ENCODE measurements at regions not wholly inside any gene's neighbourhood (a gene's known extent, or its start where the extent isn't known, plus 50 kb on each side); places are given as distances from the start of the nearest gene placed in this dataset.

DNA sequence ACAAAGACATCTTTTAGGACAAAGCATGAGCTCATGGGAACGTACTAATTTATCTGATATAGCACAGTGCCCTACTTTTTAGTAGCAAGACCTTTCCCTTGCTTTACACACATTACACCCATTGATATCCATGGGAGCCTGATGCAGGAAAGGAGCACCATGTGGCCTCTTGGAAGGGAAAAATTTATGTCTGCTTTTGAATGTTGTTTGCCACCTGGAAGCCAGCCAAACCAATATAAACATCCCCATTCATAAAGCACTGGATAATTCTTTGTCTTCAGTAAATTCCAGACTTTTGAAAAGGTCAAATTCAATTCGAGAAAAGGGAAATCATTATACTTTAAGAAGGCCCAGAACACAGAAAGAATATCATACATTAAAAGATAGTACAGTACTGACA lies 152.3 kb upstream of the BEND6 start:
- TF ChIP-seq, protein P1, sequence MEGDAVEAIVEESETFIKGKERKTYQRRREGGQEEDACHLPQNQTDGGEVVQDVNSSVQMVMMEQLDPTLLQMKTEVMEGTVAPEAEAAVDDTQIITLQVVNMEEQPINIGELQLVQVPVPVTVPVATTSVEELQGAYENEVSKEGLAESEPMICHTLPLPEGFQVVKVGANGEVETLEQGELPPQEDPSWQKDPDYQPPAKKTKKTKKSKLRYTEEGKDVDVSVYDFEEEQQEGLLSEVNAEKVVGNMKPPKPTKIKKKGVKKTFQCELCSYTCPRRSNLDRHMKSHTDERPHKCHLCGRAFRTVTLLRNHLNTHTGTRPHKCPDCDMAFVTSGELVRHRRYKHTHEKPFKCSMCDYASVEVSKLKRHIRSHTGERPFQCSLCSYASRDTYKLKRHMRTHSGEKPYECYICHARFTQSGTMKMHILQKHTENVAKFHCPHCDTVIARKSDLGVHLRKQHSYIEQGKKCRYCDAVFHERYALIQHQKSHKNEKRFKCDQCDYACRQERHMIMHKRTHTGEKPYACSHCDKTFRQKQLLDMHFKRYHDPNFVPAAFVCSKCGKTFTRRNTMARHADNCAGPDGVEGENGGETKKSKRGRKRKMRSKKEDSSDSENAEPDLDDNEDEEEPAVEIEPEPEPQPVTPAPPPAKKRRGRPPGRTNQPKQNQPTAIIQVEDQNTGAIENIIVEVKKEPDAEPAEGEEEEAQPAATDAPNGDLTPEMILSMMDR (conservative IDR thresholded peaks at IDR 0.05): no peak
- no peak overlapping the region for H3K27ac ChIP-seq

DNA sequence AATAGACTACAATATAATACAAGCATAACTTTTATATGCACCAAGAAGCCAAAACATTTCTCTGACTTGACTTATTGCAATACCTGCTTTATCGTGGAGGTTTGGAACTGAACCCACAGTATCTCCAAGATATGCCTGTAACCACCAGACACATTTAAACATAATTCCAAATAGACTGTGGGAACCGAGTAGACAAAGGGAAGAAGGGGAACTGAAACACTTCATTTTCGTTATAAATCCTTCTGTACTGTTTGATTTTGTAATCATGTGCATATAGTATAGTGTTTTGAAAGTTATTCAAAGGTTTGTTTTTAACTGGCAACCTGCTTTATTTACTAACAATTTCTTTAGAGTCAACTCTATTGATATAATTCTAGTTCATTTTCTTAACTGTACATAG lies 154.9 kb upstream of the BEND6 start:
- H3K27ac ChIP-seq: no peak overlapping the region

DNA sequence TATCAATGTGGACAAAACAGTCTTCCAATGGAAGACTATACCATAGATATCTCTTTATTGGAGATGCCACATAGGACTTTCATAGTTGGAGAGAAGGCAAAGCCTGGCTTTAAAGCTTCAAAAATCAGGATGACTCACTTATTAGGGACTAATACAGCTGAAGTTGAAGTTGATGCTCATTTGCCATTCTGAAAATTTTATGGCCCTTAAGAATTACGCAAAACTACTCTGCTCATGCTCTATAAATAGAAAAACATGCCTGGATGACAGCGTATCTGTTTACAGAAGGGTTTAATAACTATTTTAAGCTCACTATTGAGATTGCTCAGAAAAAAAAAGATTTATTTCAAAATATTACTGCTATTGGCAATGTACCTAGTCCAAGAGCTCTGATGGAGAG lies 155.5 kb upstream of the DST start:
- TF ChIP-seq, protein P1 (conservative IDR thresholded peaks at IDR 0.05): no peak
- no peak overlapping the region for H3K27ac ChIP-seq

More for the DNA sequence above, 154.9 kb upstream of the BEND6 start:
- TF ChIP-seq, protein P1 (conservative IDR thresholded peaks at IDR 0.05): no peak

DNA sequence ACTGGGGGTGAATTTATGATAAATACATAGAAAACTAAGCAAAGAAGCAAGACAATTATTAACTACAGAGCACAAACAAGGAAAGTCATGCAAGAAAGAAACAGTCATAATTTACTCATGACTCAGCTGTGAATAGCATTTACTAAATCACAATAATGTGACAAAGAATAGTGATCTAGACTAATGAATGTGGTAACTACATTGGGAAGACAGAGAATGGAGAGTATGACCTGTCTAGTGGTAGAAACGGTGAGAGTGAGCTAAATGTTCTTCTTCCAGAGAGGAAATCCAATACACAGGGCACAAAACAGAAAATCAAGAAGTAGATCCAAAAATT lies 153.5 kb upstream of the DST start:
- TF ChIP-seq, protein P1 (conservative IDR thresholded peaks at IDR 0.05): no peak
- no peak overlapping the region for H3K27ac ChIP-seq

DNA sequence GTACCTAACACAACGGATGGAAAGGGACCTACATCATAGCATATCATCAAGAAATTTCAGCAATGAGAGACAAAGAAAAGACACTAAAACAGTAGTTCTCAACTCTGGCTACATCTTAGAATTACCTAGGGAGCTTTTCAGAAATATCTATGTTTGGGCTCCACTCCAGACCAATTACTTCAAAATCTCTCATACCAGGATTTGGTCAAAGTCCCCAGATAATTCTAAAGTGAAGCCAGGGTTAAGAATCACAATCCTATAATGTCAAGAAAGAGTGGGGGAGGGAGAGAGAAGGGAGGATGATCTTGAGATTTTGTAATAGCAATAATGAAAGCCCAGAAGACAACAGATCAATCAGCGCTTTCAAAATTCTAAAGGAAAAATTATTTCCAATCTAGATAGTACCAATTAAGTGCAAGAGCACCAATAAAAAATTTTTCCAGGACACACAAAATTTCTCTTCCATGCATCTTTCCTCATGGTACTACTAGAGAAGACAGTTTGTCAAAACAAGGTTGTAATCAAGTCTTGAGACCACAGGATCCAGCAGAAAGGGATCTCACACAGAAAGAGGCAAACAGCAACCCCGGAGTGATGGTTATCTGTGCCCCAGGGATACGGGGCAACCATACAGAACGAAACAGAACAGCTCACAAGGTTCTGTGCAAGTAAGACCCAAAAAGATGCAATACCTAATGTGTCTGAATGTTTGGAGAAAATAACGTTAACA lies 152.9 kb upstream of the DST start:
- H3K27ac ChIP-seq: no peak overlapping the region
- TF ChIP-seq, protein P1 (conservative IDR thresholded peaks at IDR 0.05): no peak

DNA sequence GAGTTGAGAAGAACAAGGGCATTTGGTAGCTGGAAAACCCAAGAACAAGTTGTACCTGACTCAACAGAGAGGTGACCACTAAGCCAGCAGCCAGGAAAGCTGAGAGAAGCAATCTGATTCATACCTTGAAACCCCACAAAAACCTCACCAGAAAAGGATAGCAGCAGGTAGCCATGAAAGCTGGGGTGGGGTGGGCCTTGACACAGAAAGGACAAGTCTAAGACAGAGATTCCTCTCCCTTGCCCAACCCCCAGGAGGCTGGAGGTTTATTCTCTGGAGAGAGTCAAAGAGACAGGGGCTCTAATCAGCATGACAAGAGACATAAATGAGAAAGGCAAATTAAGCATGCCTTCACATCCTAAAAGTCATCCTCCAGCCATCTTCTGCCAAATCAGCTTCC lies 151.7 kb upstream of the DST start:
- TF ChIP-seq, protein P1 (conservative IDR thresholded peaks at IDR 0.05): no peak
- H3K27ac ChIP-seq: no peak overlapping the region

DNA sequence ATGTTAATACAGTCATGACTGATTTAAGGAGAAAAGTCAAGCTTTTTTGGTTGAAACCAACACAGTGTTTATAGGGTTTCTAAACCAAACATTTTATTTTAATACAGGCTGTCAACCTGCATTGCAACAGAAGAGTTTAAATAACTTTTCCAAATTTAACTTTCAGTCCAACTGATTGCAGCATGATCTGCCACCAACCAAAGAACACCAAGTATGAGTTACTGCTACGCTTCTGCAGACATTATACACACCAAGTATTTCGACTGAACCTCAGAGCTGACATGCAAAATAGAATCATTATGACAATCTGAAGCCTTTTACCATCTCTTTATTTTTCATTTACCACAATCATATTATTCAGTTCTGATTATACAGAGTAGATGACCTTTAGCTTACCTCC lies 151.2 kb upstream of the DST start:
- no peak overlapping the region for H3K27ac ChIP-seq

More for the DNA sequence above, 151.2 kb upstream of the DST start:
- TF ChIP-seq, protein P1 (conservative IDR thresholded peaks at IDR 0.05): no peak

All from VCaP (cell line).